ENCODE measurements at regions not wholly inside any gene's neighbourhood (a gene's known extent, or its start where the extent isn't known, plus 50 kb on each side); places are given as distances from the start of the nearest gene placed in this dataset.

DNA sequence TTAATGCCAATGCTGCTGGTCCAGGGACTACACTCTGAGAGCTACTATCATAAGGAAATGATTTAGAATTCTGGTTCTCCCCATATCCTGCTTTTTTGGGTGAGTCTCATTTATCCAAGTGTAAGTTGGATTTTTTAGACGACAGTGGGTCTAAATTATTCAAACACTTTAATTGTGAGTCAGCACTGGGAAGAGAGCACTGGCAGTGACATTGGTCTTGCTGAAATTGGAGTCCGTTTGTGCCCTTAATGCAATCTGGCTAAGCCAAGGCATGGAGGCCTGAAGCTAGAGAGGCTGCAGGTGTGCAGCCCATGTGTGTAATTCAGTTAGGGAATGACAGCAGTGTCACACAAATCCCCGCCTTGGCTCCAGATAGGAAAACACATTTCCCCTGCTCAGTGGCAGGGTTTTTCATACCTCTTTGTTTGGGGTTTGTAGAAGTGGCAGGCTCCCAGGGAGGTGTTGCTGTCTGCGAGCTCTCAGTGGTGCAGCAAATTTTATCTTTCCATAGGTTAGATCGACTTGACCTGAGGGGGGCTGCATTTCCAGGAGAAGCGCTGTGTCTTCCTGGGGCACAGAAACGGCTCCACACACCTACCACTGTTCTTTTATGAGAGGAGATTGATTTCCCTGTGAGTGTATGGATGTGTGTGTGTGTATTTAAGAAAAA lies 197.7 kb downstream of the CD47 start:
- no peaks in the 10 kb centered on the region for H3K4me1 ChIP-seq
- no peaks in the 10 kb centered on the region for H3K36me3 ChIP-seq (replicated peaks)
- peaks cover 30% of the 10 kb centered on the region for H3K27me3 ChIP-seq (ENCODE audit: low read depth)
- no peaks in the 10 kb centered on the region for H3K9me3 ChIP-seq
- in situ Hi-C loops (cut with MboI; ENCODE audit: low sequenced_read_pairs) = no loop called here
- DNase-seq (ENCODE audit: low spot score in 2 of 2) = no peak
- no peak overlapping the region for H3K4me3 ChIP-seq

DNA sequence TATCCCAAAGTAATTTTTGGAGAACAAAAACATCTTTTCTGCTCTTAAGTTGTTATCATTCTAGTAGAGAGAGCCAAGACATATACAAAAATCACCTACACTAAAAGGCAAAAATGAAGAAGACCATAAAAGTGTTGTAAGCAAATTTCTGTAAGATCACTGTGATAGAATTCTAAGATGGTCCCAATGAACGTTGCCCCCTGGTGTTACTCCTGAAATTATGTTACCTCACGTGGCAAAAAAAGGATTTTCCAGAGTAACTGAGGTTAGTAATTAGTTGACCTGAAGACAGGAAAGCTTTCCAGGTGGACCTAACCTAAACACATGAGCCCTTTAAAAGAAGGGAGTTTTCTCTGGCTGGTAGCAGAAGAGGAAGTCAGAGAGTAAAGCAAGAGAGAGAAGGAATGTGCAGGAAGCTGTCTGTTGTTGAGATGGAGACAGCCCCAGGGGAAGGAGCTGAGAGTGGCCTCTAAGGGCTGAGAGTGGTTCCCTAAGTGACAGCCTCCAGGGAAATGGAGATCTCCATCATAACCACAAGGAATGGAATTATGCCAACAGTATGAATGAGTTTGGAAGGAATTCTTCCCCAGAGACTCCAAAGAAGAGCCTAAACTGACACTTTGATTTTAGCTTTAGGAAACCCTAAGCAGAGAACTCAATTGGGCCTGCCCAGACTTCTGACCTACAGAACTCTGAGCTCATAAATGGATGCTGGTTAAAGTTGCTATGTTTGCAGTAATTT lies 205.9 kb downstream of the CD47 start:
- no peaks in the 10 kb centered on the region for H3K9me3 ChIP-seq
- no peaks in the 10 kb centered on the region for H3K27me3 ChIP-seq (ENCODE audit: low read depth)
- in situ Hi-C loops (cut with MboI; ENCODE audit: low sequenced_read_pairs) = no loop called here
- H3K36me3 ChIP-seq (replicated peaks) = no peaks in the 10 kb centered on the region
- no peak overlapping the region for H3K4me3 ChIP-seq
- DNase-seq (ENCODE audit: low spot score in 2 of 2) = no peak
- no peaks in the 10 kb centered on the region for H3K4me1 ChIP-seq

DNA sequence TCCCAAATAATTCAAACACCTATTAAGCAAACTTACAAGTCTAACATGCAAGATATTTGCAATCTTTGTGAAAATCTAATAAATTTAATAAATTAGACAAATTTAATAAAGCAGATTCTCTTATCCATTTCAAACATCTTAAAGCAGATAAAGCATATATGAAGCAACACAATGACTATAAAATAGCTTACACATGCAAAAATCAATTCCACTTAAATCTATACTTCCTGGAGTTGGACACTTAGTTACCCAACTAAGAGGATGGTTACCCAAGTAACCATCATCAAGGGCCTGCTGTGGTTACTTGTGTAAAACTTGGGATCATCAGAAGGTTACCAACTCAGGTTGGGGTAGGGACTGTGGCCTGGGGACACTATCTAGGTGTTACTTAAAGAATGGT lies 206.8 kb downstream of the CD47 start:
- no peaks in the 10 kb centered on the region for H3K4me1 ChIP-seq
- H3K9me3 ChIP-seq = no peaks in the 10 kb centered on the region
- H3K27me3 ChIP-seq (ENCODE audit: low read depth) = no peaks in the 10 kb centered on the region
- in situ Hi-C loops (cut with MboI; ENCODE audit: low sequenced_read_pairs) = no loop called here
- no peaks in the 10 kb centered on the region for H3K36me3 ChIP-seq (replicated peaks)
- H3K4me3 ChIP-seq = no peak overlapping the region
- DNase-seq (ENCODE audit: low spot score in 2 of 2) = no peak

DNA sequence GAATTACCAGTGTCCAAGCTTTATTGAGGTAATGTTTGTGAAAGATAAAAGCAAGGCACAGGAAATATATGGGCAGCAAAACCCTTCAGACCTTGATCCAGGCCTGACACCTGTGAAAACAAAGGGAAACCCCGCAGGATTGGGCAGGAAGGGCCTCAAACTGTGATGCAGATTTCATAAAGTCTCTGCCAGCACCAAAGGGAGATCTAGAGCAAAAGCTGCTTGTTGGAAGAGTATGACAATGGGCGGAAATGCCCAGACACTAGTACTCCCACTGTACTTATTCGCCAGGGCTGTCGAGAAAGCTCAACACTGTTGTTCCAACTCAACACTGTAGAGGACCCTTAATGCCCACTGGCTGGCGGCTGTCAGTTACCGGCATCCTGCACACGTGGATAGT lies 207.9 kb downstream of the CD47 start:
- Histone ChIP-seq H3K27me3 (ENCODE audit: low read depth) (no peaks in the 10 kb centered on the region), H3K4me3 (no peak overlapping the region), H3K4me1 (no peaks in the 10 kb centered on the region), H3K36me3 (replicated peaks) (no peaks in the 10 kb centered on the region), H3K9me3 (no peaks in the 10 kb centered on the region)
- in situ Hi-C loops (cut with MboI; ENCODE audit: low sequenced_read_pairs) = no loop called here
- no peak for DNase-seq (ENCODE audit: low spot score in 2 of 2)

DNA sequence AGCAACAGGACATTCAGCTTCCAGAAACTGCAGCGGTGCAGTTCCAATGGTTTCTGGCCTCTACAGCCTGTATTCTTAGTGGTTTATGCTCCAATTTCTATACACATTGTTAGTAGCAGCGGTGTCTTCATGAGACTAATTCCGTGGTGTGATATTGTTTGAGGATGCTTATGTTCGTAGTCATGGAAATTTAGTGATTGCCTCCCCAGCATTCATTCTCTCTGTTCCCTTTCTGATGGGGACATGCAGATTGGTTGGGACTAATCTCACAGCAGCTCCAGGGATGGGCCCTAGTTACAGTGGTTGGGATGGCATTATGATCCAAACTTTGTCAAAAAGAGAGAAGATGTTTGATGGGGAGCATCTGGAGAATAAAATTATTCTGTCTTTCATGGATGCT lies 208.6 kb downstream of the CD47 start:
- no peak for DNase-seq (ENCODE audit: low spot score in 2 of 2)
- H3K4me1 ChIP-seq = no peaks in the 10 kb centered on the region
- in situ Hi-C loops (cut with MboI; ENCODE audit: low sequenced_read_pairs) = no loop called here
- H3K27me3 ChIP-seq (ENCODE audit: low read depth) = no peaks in the 10 kb centered on the region
- no peak overlapping the region for H3K4me3 ChIP-seq
- no peaks in the 10 kb centered on the region for H3K36me3 ChIP-seq (replicated peaks)
- no peaks in the 10 kb centered on the region for H3K9me3 ChIP-seq

DNA sequence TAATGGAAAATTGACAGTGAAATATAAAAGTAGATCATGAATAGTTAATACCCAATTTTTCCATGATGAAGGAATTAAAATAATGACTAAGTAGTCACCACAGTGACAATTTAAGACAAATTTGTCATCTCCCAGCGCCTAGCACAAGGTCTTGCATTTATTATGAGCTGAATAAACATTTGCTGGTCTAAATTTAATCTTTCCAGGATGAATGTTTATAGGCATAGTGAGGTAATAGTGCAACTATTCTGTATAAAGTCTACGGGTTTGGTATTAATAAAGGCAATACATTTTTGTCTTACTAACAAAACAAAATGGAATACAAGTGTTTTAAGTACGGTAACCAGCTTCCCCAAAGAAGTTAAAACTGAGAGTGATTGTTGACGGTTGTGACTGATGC lies 209.3 kb downstream of the CD47 start:
- in situ Hi-C loops (cut with MboI; ENCODE audit: low sequenced_read_pairs) = no loop called here
- Histone ChIP-seq H3K27me3 (ENCODE audit: low read depth) (no peaks in the 10 kb centered on the region), H3K4me1 (no peaks in the 10 kb centered on the region), H3K9me3 (no peaks in the 10 kb centered on the region), H3K4me3 (no peak overlapping the region), H3K36me3 (replicated peaks) (no peaks in the 10 kb centered on the region)
- DNase-seq (ENCODE audit: low spot score in 2 of 2) = no peak

DNA sequence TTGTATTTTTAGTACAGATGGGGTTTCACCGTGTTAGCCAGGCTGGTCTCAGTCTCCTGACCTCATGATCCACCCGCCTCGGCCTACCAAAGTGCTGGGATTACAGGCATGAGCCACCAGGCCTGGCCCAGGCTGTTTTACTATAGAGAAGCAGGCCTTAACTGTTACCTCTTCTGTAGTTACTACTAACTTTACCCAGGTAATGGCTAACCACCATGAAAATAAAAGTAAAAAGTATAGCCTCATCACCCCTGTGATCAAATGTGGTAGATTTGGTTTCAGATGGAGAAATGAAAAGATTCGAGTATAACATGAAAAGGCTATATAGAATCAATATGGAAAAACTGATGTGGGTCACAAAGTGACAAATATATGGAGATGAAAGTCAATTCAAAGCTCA lies 210.1 kb downstream of the CD47 start:
- in situ Hi-C loops (cut with MboI; ENCODE audit: low sequenced_read_pairs) = no loop called here
- no peaks in the 10 kb centered on the region for H3K36me3 ChIP-seq (replicated peaks)
- H3K9me3 ChIP-seq = no peaks in the 10 kb centered on the region
- no peaks in the 10 kb centered on the region for H3K27me3 ChIP-seq (ENCODE audit: low read depth)
- no peak for DNase-seq (ENCODE audit: low spot score in 2 of 2)
- H3K4me3 ChIP-seq = no peak overlapping the region
- H3K4me1 ChIP-seq = no peaks in the 10 kb centered on the region

DNA sequence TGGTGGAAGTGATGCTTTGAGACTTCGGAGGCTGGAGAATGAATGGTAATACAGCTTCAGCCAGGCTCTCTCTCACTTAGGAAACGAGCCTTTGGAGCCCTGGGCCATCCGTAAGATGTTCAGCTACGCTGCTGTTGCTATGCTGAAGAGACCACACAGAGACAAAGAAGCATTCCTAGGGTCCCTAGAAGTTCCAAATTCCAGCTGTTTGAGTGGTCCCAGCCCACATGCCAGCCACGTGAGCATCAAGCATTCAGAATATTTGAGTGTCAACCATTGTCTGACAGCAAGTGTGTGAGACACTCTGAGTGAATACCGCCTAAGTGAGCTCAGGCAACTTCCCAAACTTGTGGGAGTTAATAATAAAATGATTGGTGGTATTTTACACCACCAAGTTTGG lies 212.9 kb downstream of the CD47 start:
- Histone ChIP-seq H3K9me3 (no peaks in the 10 kb centered on the region), H3K36me3 (replicated peaks) (no peaks in the 10 kb centered on the region), H3K4me3 (no peak overlapping the region), H3K4me1 (no peaks in the 10 kb centered on the region), H3K27me3 (ENCODE audit: low read depth) (no peaks in the 10 kb centered on the region)
- in situ Hi-C loops (cut with MboI; ENCODE audit: low sequenced_read_pairs) = no loop called here
- no peak for DNase-seq (ENCODE audit: low spot score in 2 of 2)

DNA sequence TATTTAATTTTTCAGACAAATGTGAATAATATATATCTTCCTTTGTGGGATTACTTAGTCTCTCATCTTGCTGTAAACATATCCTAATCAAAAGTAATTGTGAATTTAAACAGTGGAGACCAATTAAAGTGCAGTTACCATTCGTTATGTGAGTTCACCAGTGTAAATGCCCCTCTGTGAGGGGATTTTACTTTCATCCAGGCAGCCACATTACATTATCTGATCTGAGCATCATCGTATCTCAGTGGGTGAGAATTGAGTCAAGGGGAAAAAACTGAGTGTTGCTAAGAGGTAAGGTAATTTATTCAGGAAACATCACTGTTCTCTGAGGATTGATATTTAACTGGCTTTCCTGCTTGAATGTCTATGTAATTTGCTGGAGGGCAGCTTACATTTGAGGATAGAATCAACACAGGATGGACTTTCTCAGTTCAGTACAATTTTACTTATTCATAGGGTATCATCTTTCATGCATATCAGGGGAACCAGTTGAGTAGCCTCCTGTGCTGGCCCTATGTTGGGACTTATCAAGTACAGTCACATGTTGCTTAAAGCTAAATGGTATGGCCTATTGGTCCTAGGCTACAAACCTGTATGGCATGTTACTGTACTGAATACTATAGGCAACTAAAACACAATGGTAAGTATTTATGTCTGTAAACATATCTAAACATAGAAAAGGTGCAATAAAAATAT lies 219.7 kb downstream of the CD47 start:
- no peak for DNase-seq (ENCODE audit: low spot score in 2 of 2)
- in situ Hi-C loops (cut with MboI; ENCODE audit: low sequenced_read_pairs) = no loop called here
- Histone ChIP-seq H3K36me3 (replicated peaks) (no peaks in the 10 kb centered on the region), H3K27me3 (ENCODE audit: low read depth) (no peaks in the 10 kb centered on the region), H3K4me1 (no peaks in the 10 kb centered on the region), H3K9me3 (no peaks in the 10 kb centered on the region), H3K4me3 (no peak overlapping the region)

DNA sequence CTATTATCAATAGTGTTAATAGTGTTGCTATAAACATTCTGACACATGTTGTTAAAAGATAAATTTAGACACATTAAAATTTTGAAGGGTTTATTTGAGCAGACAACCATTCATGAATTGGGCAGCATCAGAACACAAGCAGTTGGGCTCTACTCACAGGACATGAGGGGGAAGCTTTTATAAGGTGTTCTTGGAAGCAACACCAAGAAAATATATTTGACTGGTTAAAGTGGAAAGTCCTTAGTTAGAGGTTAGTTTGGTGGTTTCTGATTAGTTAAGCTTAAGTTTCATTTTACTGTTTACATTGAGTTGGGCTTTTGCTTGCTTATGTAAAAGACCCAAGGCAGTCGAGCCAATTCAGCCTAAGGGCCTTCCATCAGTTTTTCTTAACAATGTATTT lies 220.7 kb downstream of the CD47 start:
- H3K36me3 ChIP-seq (replicated peaks) = no peaks in the 10 kb centered on the region
- H3K4me1 ChIP-seq = no peaks in the 10 kb centered on the region
- no peak for DNase-seq (ENCODE audit: low spot score in 2 of 2)
- in situ Hi-C loops (cut with MboI; ENCODE audit: low sequenced_read_pairs) = no loop called here
- no peaks in the 10 kb centered on the region for H3K27me3 ChIP-seq (ENCODE audit: low read depth)
- H3K9me3 ChIP-seq = no peaks in the 10 kb centered on the region
- no peak overlapping the region for H3K4me3 ChIP-seq

DNA sequence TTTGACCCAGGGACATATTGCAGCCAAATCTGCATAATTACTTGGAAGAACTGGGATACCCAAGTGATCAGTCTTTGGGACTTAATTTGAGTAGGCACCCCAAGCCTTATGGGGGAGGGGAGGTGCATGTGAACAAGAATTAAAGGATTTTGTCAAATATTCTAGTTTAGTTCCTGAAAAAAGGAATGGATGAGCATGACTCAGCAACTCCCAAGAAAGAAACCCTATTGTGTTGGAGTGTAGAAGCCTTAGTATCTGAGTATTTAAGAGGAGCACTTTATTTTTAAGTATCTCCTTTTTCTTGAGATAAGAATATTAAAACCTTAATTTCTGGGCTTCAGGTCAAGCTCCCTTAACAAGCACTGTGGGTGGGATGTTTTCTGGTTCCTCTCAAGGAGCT lies 222.4 kb downstream of the CD47 start:
- H3K27me3 ChIP-seq (ENCODE audit: low read depth) = no peaks in the 10 kb centered on the region
- no peaks in the 10 kb centered on the region for H3K36me3 ChIP-seq (replicated peaks)
- in situ Hi-C loops (cut with MboI; ENCODE audit: low sequenced_read_pairs) = no loop called here
- H3K4me1 ChIP-seq = no peaks in the 10 kb centered on the region
- H3K4me3 ChIP-seq = no peak overlapping the region
- no peak for DNase-seq (ENCODE audit: low spot score in 2 of 2)
- H3K9me3 ChIP-seq = no peaks in the 10 kb centered on the region

DNA sequence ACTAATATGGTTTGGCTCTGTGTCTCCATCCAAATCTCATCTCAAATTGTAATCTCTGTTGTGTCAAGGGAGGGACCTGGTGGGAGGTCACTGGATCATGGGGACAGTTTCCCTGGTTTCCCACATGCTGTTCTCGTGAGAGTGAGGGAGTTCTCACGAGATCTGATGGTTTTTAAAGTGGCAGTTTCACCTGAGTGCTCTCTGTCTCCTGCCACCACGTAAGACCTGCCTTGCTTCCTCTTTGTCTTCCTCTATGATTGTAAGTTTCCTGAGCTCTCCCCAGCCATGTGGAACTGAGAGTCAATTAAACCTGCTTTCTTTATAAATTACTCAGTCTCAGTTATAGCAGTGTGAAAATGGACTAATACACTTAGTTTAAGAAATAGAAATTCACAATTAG lies 228.9 kb downstream of the CD47 start:
- DNase-seq (ENCODE audit: low spot score in 2 of 2) = no peak
- in situ Hi-C loops (cut with MboI; ENCODE audit: low sequenced_read_pairs) = no loop called here
- H3K4me1 ChIP-seq = no peaks in the 10 kb centered on the region
- H3K36me3 ChIP-seq (replicated peaks) = no peaks in the 10 kb centered on the region
- no peak overlapping the region for H3K4me3 ChIP-seq
- H3K27me3 ChIP-seq (ENCODE audit: low read depth) = no peaks in the 10 kb centered on the region
- no peaks in the 10 kb centered on the region for H3K9me3 ChIP-seq

DNA sequence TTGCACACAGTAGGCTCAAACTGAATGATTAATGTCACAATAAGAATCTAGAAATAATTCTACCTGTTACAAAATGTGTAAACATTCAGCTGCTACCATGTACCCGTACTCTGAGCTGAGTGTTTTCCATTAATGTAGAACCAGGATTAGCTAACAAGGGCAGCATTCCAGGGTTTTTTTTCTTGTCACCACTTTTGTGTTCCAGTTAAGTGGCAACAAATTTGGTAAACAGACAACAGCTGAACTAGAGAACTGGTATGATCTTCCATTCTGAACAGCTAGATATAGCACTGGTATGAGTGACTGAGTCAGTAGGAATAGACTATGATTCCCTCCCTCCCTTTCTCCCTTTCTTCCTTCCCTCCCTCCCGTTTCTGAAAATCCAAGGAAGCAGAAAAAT lies 229.4 kb downstream of the CD47 start:
- in situ Hi-C loops (cut with MboI; ENCODE audit: low sequenced_read_pairs) = no loop called here
- Histone ChIP-seq H3K27me3 (ENCODE audit: low read depth) (no peaks in the 10 kb centered on the region), H3K9me3 (no peaks in the 10 kb centered on the region), H3K36me3 (replicated peaks) (no peaks in the 10 kb centered on the region), H3K4me3 (no peak overlapping the region), H3K4me1 (no peaks in the 10 kb centered on the region)
- DNase-seq (ENCODE audit: low spot score in 2 of 2) = no peak

Data from HAP-1 (cell line).